GM12878 (cell line): ENCODE measurements at regions not wholly inside any gene's neighbourhood (a gene's known extent, or its start where the extent isn't known, plus 50 kb on each side); places are given as distances from the start of the nearest gene placed in this dataset.

Source experiments
- ATAC-seq: fragments of 200-7000 bp; cut with Tn5 transposase; 3 replicates; pipeline ENCODE4 v1.9.1; 2020; ENCODE audit warnings: mild to moderate bottlenecking, moderate library complexity
- BruUV-seq: library from RNA; stranded (reverse); fragments of 400-500 nt; replicated peaks from 2 replicates; lab custom pipeline; 2021; lab: Mats Ljungman, UMichigan
- CTCF ChIA-PET: fragments of 300-600 bp; sonication (Branson Sonifier 250); formaldehyde crosslinking; extraction: SDS; loops from one replicate; lab custom pipeline; 2021; ENCODE audit warnings: inconsistent platforms; lab: Yijun Ruan, JAX
- POLR2A ChIA-PET: fragments of 350-600 bp; formaldehyde crosslinking; extraction: SDS; loops from one replicate; lab custom pipeline; 2021; ENCODE audit warnings: inconsistent platforms; lab: Charles Lee
- RAD21 ChIA-PET: fragments of 300-600 bp; sonication (Branson Sonifier 250); formaldehyde crosslinking; loops from one replicate; lab custom pipeline; 2023; ENCODE audit warnings: antibody characterized with exemption; ENCODE audit not compliant: unreplicated experiment; lab: Charles Lee
- SMC1A ChIA-PET: fragments of 300-600 bp; sonication (Branson Sonifier 250); formaldehyde crosslinking; loops from one replicate; lab custom pipeline; 2023; ENCODE audit not compliant: unreplicated experiment, uncharacterized antibody; lab: Charles Lee
- DNase-seq: peaks from one replicate; pipeline ENCODE4 v3.0.0-alpha.2; 2011; ENCODE audit warnings: low read depth, low spot score
- FAIRE-seq: peaks from 3 replicates; lab custom pipeline; 2011; peaks lifted over from hg19 to GRCh38; lab: Jason Lieb, UNC
- H2AFZ ChIP-seq: 2 replicates; pipeline ENCODE4 v1.6.0; 2011; ENCODE audit warnings: low read depth, low read length, control low read depth; ENCODE audit not compliant: control insufficient read depth
- H3K27ac ChIP-seq: 2 replicates; pipeline ENCODE4 v1.5.1; 2011; ENCODE audit warnings: control low read depth; ENCODE audit not compliant: control insufficient read depth, insufficient read depth
- H3K27me3 ChIP-seq, 2 experiments: replicated peaks in 1 of 2; 2 replicates each; pipeline versions ENCODE4 v1.6.0 to v1.6.1; 2011; ENCODE audit warnings: low read length in 1 of 2; ENCODE audit not compliant: control insufficient read depth in 2 of 2, insufficient read depth in 2 of 2
- H3K36me3 ChIP-seq, 2 experiments: 2 replicates each; pipeline ENCODE4 v1.5.1; 2011; ENCODE audit warnings: low read length in 1 of 2; ENCODE audit not compliant: control insufficient read depth in 2 of 2, insufficient read depth in 2 of 2
- H3K4me1 ChIP-seq: 2 replicates; pipeline ENCODE4 v1.6.1; 2011; ENCODE audit warnings: mild to moderate bottlenecking, low read length, moderate library complexity, mixed read lengths; ENCODE audit not compliant: control insufficient read depth, insufficient read depth
- H3K4me2 ChIP-seq: 2 replicates; pipeline ENCODE4 v1.6.0; 2011; ENCODE audit warnings: control low read depth; ENCODE audit not compliant: control insufficient read depth, insufficient read depth
- H3K4me3 ChIP-seq: fragments of 200-600 bp; sonication (generic); 2 replicates; pipeline ENCODE4 v1.5.1; 2016
- H3K79me2 ChIP-seq: 2 replicates; pipeline ENCODE4 v1.6.0; 2011; ENCODE audit warnings: low read length; ENCODE audit not compliant: control insufficient read depth, insufficient read depth
- H3K9ac ChIP-seq: 2 replicates; pipeline ENCODE4 v1.8.0; 2011; ENCODE audit warnings: low read length, control low read depth, mixed read lengths; ENCODE audit not compliant: control insufficient read depth, insufficient read depth
- H3K9me3 ChIP-seq: replicated peaks from 3 replicates; pipeline ENCODE4 v1.5.1; 2011; ENCODE audit warnings: mild to moderate bottlenecking, low read length; ENCODE audit not compliant: control insufficient read depth, insufficient read depth
- H4K20me1 ChIP-seq: 2 replicates; pipeline ENCODE4 v1.6.0; 2011; ENCODE audit not compliant: control insufficient read depth, insufficient read depth
- NKRF ChIP-seq: fragments of 450-650 bp; conservative IDR thresholded peaks from 2 replicates; pipeline ENCODE4 v1.6.1; 2017; ENCODE audit warnings: mild to moderate bottlenecking, moderate library complexity
- WGBS: methylation state at CpG from one replicate; pipeline ENCODE4 v1.1.6; 2016; ENCODE audit warnings: low lambda C conversion rate; ENCODE audit not compliant: insufficient replicate concordance, insufficient coverage; ENCODE audit errors: missing lambda C conversion rate; 5-methylcytosine and 5-hydroxymethylcytosine counted together
- in situ Hi-C: fragments of 300-500 bp; cut with MboI; formaldehyde crosslinking; loops from 9 replicates; pipeline ENCODE4 v1.14.3; 2018; ENCODE audit warnings: mixed read lengths
- intact Hi-C: fragments of 100-400 bp; cut with micrococcal nuclease; formaldehyde crosslinking; loops from one replicate; pipeline ENCODE4 v1.14.2; 2022; ENCODE audit not compliant: unreplicated experiment
- TF ChIP-seq, protein P1 (sequence below): fragments of 450-650 bp; IDR thresholded peaks from 2 replicates; pipeline ENCODE4 v1.6.1; 2016; ENCODE audit warnings: mild to moderate bottlenecking, moderate library complexity, borderline replicate concordance

DNA sequence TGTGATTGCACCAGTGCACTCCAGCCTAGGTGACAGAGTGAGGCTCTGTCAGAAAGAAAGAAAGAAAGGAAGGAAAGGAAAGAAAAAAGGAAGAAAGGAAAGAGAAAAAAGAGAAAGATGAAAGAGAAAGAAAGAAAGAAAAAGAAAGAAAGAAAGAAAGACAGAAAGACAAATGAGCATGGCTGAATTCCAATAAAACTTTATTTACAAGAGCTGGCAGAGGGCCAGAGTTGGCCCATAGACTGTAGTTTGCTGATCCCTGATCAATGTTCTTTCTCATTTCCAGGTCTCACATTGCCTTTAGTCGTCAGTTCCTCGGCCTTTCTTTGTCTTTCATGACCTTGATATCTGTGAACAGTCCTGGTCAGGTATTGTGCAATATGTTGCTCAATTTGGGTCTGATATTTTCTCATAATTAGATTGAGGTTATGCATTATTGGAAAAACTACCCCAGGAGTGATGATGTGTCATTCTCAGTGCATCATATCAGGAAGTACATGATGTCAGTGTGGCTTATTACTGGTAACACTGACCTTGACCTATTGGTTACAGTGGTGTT lies 68.5 kb upstream of the MED9 start:
- H2AFZ ChIP-seq: no peak overlapping the region
- TF ChIP-seq NKRF: no peak
- TF ChIP-seq, protein P1, sequence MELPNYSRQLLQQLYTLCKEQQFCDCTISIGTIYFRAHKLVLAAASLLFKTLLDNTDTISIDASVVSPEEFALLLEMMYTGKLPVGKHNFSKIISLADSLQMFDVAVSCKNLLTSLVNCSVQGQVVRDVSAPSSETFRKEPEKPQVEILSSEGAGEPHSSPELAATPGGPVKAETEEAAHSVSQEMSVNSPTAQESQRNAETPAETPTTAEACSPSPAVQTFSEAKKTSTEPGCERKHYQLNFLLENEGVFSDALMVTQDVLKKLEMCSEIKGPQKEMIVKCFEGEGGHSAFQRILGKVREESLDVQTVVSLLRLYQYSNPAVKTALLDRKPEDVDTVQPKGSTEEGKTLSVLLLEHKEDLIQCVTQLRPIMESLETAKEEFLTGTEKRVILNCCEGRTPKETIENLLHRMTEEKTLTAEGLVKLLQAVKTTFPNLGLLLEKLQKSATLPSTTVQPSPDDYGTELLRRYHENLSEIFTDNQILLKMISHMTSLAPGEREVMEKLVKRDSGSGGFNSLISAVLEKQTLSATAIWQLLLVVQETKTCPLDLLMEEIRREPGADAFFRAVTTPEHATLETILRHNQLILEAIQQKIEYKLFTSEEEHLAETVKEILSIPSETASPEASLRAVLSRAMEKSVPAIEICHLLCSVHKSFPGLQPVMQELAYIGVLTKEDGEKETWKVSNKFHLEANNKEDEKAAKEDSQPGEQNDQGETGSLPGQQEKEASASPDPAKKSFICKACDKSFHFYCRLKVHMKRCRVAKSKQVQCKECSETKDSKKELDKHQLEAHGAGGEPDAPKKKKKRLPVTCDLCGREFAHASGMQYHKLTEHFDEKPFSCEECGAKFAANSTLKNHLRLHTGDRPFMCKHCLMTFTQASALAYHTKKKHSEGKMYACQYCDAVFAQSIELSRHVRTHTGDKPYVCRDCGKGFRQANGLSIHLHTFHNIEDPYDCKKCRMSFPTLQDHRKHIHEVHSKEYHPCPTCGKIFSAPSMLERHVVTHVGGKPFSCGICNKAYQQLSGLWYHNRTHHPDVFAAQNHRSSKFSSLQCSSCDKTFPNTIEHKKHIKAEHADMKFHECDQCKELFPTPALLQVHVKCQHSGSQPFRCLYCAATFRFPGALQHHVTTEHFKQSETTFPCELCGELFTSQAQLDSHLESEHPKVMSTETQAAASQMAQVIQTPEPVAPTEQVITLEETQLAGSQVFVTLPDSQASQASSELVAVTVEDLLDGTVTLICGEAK: peak; percentile 56; the same call in 1 of the 2 replicates
- ATAC-seq: no peak
- H4K20me1 ChIP-seq: 0 out of 2 replicates have a peak, but pooled peaks cover 2% of the 10 kb centered on the region
- no peak overlapping the region for H3K4me3 ChIP-seq
- POLR2A ChIA-PET: no interaction called here
- intact Hi-C loops: no loop called here
- H3K4me2 ChIP-seq: no peak overlapping the region
- H3K79me2 ChIP-seq: no peaks in the 10 kb centered on the region
- no peak overlapping the region for H3K9ac ChIP-seq
- H3K27me3 ChIP-seq: peaks cover 0 to 4% of the 10 kb centered on the region in 2 experiments; a peak in 3 of 4 replicates
- FAIRE-seq: no peak
- no peak for DNase-seq
- in situ Hi-C loops: no loop called here
- SMC1A ChIA-PET: no interaction called here
- H3K4me1 ChIP-seq: no peaks in the 10 kb centered on the region
- peaks cover 2% of the 10 kb centered on the region; the same call in 1 of the 3 replicates for H3K9me3 ChIP-seq
- BruUV-seq: no TSS peak
- 0% methylated on average over 2 of the region's 2 CpGs for WGBS
- H3K27ac ChIP-seq: no peak overlapping the region
- RAD21 ChIA-PET: no interaction called here
- CTCF ChIA-PET: no interaction called here
- H3K36me3 ChIP-seq: no peaks in the 10 kb centered on the region
